ENCODE measurements at regions not wholly inside any gene's neighbourhood (a gene's known extent, or its start where the extent isn't known, plus 50 kb on each side); places are given as distances from the start of the nearest gene placed in this dataset.

DNA sequence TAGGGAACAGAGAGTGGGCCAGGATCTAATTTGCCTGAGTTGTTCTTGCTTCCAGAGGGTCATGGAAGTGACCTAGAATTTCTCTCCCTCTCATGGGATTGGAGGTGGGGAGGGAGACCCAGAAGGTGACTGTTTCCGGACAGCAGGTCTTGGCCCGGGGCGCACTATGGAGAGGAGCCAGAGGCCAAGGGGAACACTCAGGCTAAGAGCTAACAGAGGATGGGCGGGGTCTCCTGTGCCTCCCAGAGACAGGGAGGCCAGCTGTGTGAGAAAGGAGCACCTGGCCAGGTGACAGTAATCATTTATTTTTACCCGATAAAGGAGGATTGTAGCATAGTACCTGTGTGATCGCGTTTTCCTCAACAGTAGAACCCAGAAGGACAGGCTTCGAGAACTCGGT, 50.9 kb upstream of the ANKH start:
- Histone ChIP-seq H3K9ac (ENCODE audit: insufficient read depth, low read length) (no peak overlapping the region), H3K27ac (ENCODE audit: insufficient read depth, low read length) (no peak overlapping the region), H3K36me3 (ENCODE audit: control insufficient read depth, insufficient read depth, low read length) (no peaks in the 10 kb centered on the region), H3K9me3 (ENCODE audit: control insufficient read depth, insufficient read depth, low read depth, low read length) (no peaks in the 10 kb centered on the region), H3K4me3 (replicated peaks in 1 of 4; ENCODE audit: control extremely low read depth in 1 of 4, insufficient read depth in 1 of 4, low read depth in 3 of 4, low read length in 4 of 4) (no peak overlapping the region), H3K4me2 (ENCODE audit: extremely low read depth, insufficient read depth, low read length) (no peak overlapping the region), H3K79me2 (ENCODE audit: control insufficient read depth, insufficient read depth, low read length) (no peaks in the 10 kb centered on the region), H4K20me1 (ENCODE audit: control insufficient read depth, extremely low read depth, insufficient read depth, low read length) (no peaks in the 10 kb centered on the region), H3K4me1 (ENCODE audit: control insufficient read depth, extremely low read depth, insufficient read depth, low read length) (peaks cover 6% of the 10 kb centered on the region), H3K27me3 (ENCODE audit: control insufficient read depth, insufficient read depth, low read length) (no peaks in the 10 kb centered on the region), H2AFZ (ENCODE audit: low read length) (no peak overlapping the region)
- TF ChIP-seq, protein P1, sequence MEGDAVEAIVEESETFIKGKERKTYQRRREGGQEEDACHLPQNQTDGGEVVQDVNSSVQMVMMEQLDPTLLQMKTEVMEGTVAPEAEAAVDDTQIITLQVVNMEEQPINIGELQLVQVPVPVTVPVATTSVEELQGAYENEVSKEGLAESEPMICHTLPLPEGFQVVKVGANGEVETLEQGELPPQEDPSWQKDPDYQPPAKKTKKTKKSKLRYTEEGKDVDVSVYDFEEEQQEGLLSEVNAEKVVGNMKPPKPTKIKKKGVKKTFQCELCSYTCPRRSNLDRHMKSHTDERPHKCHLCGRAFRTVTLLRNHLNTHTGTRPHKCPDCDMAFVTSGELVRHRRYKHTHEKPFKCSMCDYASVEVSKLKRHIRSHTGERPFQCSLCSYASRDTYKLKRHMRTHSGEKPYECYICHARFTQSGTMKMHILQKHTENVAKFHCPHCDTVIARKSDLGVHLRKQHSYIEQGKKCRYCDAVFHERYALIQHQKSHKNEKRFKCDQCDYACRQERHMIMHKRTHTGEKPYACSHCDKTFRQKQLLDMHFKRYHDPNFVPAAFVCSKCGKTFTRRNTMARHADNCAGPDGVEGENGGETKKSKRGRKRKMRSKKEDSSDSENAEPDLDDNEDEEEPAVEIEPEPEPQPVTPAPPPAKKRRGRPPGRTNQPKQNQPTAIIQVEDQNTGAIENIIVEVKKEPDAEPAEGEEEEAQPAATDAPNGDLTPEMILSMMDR (conservative IDR thresholded peaks at IDR 0.05 in 1 of 2, IDR thresholded peaks at IDR 0.05 in 1 of 2; ENCODE audit: low read depth in 1 of 2, low read length in 2 of 2), result no peak
- no peak for TF ChIP-seq EZH2 (IDR thresholded peaks at IDR 0.05; ENCODE audit: low read length, missing control alignments)
- DNase-seq (ENCODE audit: low read depth in 2 of 2), result no peak
